NB4 (cell line): ENCODE measurements at regions not wholly inside any gene's neighbourhood (a gene's known extent, or its start where the extent isn't known, plus 50 kb on each side); places are given as distances from the start of the nearest gene placed in this dataset.

Source experiments
- CTCF ChIP-seq: IDR thresholded peaks from one replicate; pipeline ENCODE4 v1.5.1; 2012; ENCODE audit warnings: low read depth, low read length
- MAX ChIP-seq: IDR thresholded peaks from 2 replicates; pipeline ENCODE4 v1.6.1; 2011; ENCODE audit warnings: low read depth, low read length
- POLR2A ChIP-seq: IDR thresholded peaks from 2 replicates; pipeline ENCODE4 v1.6.1; 2011; ENCODE audit warnings: mild to moderate bottlenecking; ENCODE audit not compliant: insufficient read length; ENCODE audit errors: extremely low read depth

GRCh38 chr10:10332786-10333185, 684.9 kb upstream of the CELF2 start:
- TF ChIP-seq CTCF (no peak), POLR2A (no peak), MAX (no peak)
